CD4-positive, CD25-positive, alpha-beta regulatory T cell (primary cell): ENCODE measurements at regions not wholly inside any gene's neighbourhood (a gene's known extent, or its start where the extent isn't known, plus 50 kb on each side); places are given as distances from the start of the nearest gene placed in this dataset.

ENCODE experiments used
- ATAC-seq, 2 donors: fragments of 150-1000 bp; cut with Tn5 transposase; one replicate each; pipeline ENCODE4 v1.10.0; 2021; ENCODE audit warnings: low read depth in 2 of 2, moderate number of reproducible peaks in 2 of 2, moderate library complexity in 1 of 2
- DNase-seq, 3 donors: peaks; one replicate each; pipeline versions ENCODE4 v3.0.0 to v3.0.0-alpha.2; 2012 to 2022; ENCODE audit warnings: mixed read lengths in 1 of 3
- H3K27ac ChIP-seq: one replicate; pipeline ENCODE4 v1.7.0; 2013; ENCODE audit warnings: mild to moderate bottlenecking, low read length; ENCODE audit not compliant: insufficient read depth, poor library complexity, severe bottlenecking
- H3K27me3 ChIP-seq: one replicate; pipeline ENCODE4 v1.7.0; 2013; ENCODE audit warnings: low read length; ENCODE audit not compliant: control insufficient read depth, insufficient read depth
- H3K36me3 ChIP-seq: one replicate; pipeline ENCODE4 v1.7.0; 2013; ENCODE audit warnings: mild to moderate bottlenecking, low read length, moderate library complexity; ENCODE audit not compliant: control insufficient read depth, insufficient read depth
- H3K4me1 ChIP-seq: 2 replicates; pipeline ENCODE4 v1.7.0; 2013; ENCODE audit warnings: mild to moderate bottlenecking, low read length; ENCODE audit not compliant: insufficient read depth, control insufficient read depth, poor library complexity, severe bottlenecking
- H3K4me3 ChIP-seq: one replicate; pipeline ENCODE4 v1.7.0; 2013; ENCODE audit warnings: low read depth, mild to moderate bottlenecking, low read length, moderate library complexity
- H3K9me3 ChIP-seq, 2 experiments: 1 replicate in 1 of 2; 2 replicates in 1 of 2; pipeline ENCODE4 v1.7.0; 2013; ENCODE audit warnings: low read length in 2 of 2, mild to moderate bottlenecking in 1 of 2, moderate library complexity in 1 of 2; ENCODE audit not compliant: control insufficient read depth in 2 of 2
- H3K27ac Mint-ChIP-seq, 3 donors: one replicate each; pipeline ENCODE4 v1.8.0; 2020 to 2022; ENCODE audit warnings: mild to moderate bottlenecking in 3 of 3, mixed read lengths in 3 of 3, moderate library complexity in 2 of 3
- H3K27me3 Mint-ChIP-seq: one replicate; pipeline ENCODE4 v1.8.0; 2022; ENCODE audit warnings: mild to moderate bottlenecking, mixed read lengths
- H3K36me3 Mint-ChIP-seq: one replicate; pipeline ENCODE4 v1.8.0; 2020; ENCODE audit warnings: mixed read lengths
- H3K4me1 Mint-ChIP-seq, 4 donors: one replicate each; pipeline ENCODE4 v1.8.0; 2020 to 2022; ENCODE audit warnings: mixed read lengths in 4 of 4, mild to moderate bottlenecking in 1 of 4
- H3K4me3 Mint-ChIP-seq, 4 donors: one replicate each; pipeline ENCODE4 v1.8.0; 2020 to 2022; ENCODE audit warnings: mild to moderate bottlenecking in 4 of 4, mixed read lengths in 4 of 4, moderate library complexity in 3 of 4
- H3K9me3 Mint-ChIP-seq, 7 donors: one replicate each; pipeline ENCODE4 v1.8.0; 2020 to 2022; ENCODE audit warnings: mixed read lengths in 7 of 7, mild to moderate bottlenecking in 3 of 7, moderate library complexity in 2 of 7

DNA sequence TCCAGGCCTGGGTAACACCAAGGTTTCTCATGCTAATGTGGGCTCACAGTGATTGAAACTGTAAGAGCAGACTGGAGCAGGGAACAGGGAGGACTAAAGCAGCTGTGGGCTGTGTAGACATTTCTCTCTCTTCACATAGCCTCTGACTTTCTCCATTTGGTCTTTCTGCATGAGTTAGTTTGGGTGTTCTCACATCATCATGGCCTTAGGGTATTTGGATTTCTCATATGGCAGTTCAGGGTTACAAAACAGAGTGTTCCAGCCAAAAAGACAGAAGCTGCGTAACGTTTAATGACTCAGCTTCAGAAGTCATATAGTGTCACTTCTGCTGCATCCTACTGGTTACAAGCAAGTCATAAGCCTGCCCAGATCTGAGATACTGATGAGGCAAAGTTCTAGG lies 52.0 kb upstream of the OSBPL8 start:
- Mint-ChIP-seq H3K27ac (no peak overlapping the region), H3K36me3 (no peaks in the 10 kb centered on the region), H3K27me3 (peaks cover 29% of the 10 kb centered on the region), H3K4me3 (no peak overlapping the region), H3K4me1 (no peaks in the 10 kb centered on the region), H3K9me3 (peaks cover 0 to 2% (median 0%) of the 10 kb centered on the region in 7 donors)
- Histone ChIP-seq H3K9me3 (no peaks in the 10 kb centered on the region), H3K27ac (no peak overlapping the region), H3K4me3 (no peak overlapping the region), H3K4me1 (no peaks in the 10 kb centered on the region), H3K36me3 (no peaks in the 10 kb centered on the region), H3K27me3 (peaks cover 8% of the 10 kb centered on the region)
- no peak for ATAC-seq
- DNase-seq, result no peak

DNA sequence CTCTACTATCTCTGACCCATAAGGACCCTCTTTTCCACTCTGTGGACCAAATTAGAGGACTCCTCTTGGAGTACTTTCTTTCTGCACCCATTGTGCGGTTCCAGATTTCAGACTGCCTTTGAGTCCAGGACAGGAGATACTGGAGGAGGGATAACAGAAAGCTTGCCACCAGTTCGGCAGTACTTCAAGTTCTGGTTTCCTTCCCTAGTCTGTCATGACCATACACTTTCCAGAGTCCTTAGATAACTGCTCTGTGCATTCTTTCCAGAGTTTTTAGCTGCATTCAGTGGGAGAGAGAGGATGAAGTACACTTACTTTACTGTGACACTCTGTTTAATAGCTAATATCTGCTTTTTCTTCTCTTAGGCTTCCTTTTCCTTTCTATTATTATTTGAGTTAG lies 54.8 kb upstream of the OSBPL8 start:
- Histone ChIP-seq H3K27ac (no peak overlapping the region), H3K36me3 (no peaks in the 10 kb centered on the region), H3K4me1 (no peaks in the 10 kb centered on the region), H3K27me3 (peaks cover 5% of the 10 kb centered on the region), H3K4me3 (no peak overlapping the region), H3K9me3 (no peaks in the 10 kb centered on the region)
- Mint-ChIP-seq H3K4me1 (no peaks in the 10 kb centered on the region), H3K27me3 (peaks cover 21% of the 10 kb centered on the region), H3K36me3 (no peaks in the 10 kb centered on the region), H3K9me3 (peaks cover 0 to 2% (median 0%) of the 10 kb centered on the region in 7 donors), H3K4me3 (no peak overlapping the region), H3K27ac (no peak overlapping the region)
- ATAC-seq, result no peak
- no peak for DNase-seq

DNA sequence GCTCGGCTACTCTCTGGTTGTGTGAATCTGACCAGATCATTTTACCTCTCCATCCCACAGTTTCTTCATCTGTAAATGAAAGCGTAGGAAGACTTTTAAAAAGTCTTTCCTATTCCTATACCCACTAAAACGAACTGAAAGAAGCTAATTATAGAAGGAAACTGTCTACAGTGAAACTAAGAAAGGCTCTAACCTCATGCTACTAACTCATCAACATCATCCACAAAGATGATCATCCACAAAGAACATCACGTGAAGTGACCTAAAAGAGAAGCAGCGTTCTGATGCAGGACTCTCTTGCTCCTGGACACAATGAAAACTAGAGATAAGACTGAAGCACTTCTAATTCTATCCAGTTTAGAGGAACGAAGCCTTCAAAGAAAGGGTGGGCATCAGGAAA lies 58.5 kb upstream of the OSBPL8 start:
- no peak overlapping the region for H3K27ac ChIP-seq
- no peak overlapping the region for H3K27ac Mint-ChIP-seq
- H3K4me1 ChIP-seq, result peaks cover 3% of the 10 kb centered on the region
- no peaks in the 10 kb centered on the region for H3K36me3 ChIP-seq
- no peaks in the 10 kb centered on the region for H3K9me3 ChIP-seq
- ATAC-seq, result no peak
- no peak overlapping the region for H3K4me3 ChIP-seq
- H3K4me3 Mint-ChIP-seq, result no peak overlapping the region
- H3K27me3 ChIP-seq, result peaks cover 2% of the 10 kb centered on the region
- no peak for DNase-seq
- H3K4me1 Mint-ChIP-seq, result peaks cover 0 to 5% (median 2%) of the 10 kb centered on the region in 4 donors
- H3K27me3 Mint-ChIP-seq, result peaks cover 8% of the 10 kb centered on the region
- no peaks in the 10 kb centered on the region for H3K36me3 Mint-ChIP-seq
- no peaks in the 10 kb centered on the region for H3K9me3 Mint-ChIP-seq

DNA sequence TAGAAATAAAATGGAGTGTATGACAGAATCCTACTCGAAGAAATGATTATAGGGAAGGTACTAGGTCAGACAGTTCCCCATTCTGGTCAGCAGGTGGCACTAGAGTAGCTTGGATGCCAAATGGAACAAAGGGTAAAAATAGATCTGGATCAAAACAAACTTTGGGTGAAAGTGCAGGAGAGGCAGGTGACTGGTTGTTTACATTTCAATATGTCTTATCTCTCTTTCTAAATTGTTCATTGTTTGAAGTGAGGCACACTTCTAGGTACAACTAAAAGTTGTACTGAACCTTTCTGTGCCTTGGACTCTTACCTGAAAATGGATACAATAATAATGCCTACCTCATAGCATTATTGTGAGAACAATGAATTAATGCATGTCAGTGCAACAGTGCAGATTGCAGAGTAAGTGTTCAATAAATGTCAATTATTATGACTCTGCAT lies 62.0 kb upstream of the OSBPL8 start:
- H3K9me3 ChIP-seq, result no peaks in the 10 kb centered on the region
- Mint-ChIP-seq H3K27ac (no peak overlapping the region), H3K9me3 (peaks cover 0 to 1% (median 0%) of the 10 kb centered on the region in 7 donors), H3K4me3 (no peak overlapping the region), H3K36me3 (no peaks in the 10 kb centered on the region), H3K27me3 (peaks cover 4% of the 10 kb centered on the region), H3K4me1 (peaks cover 0 to 5% (median 2%) of the 10 kb centered on the region in 4 donors)
- ATAC-seq (peak; percentile 81 to 86), DNase-seq (peak; percentile 54 to 78 (median 71))
- peaks cover under 1% of the 10 kb centered on the region for H3K27me3 ChIP-seq
- peaks cover 3% of the 10 kb centered on the region for H3K4me1 ChIP-seq
- no peak overlapping the region for H3K27ac ChIP-seq
- H3K4me3 ChIP-seq, result no peak overlapping the region
- H3K36me3 ChIP-seq, result no peaks in the 10 kb centered on the region

DNA sequence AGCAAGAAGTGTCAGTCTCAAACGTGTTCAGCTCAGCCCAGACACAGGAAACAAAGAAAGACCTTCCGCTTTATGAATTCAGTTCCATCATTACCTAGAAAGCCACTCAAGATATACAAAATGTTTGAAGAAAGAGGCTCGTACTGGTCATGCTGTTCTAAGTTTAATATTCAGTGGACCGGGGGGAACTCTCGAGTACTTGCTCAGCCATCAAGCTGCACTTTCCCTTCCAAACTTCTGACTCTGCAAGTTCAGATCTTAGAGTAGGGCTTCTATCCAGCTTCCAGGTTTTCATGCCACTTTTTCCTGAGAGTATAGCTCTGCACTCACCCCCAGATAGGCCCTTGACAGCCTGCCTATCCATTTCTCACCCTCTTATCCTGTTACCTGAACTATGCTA lies 62.8 kb upstream of the OSBPL8 start:
- H3K9me3 Mint-ChIP-seq, result peaks cover 0 to 1% (median 0%) of the 10 kb centered on the region in 7 donors
- Histone ChIP-seq H3K4me1 (peaks cover 3% of the 10 kb centered on the region), H3K36me3 (no peaks in the 10 kb centered on the region), H3K27me3 (no peaks in the 10 kb centered on the region), H3K4me3 (no peak overlapping the region), H3K9me3 (no peaks in the 10 kb centered on the region), H3K27ac (no peak overlapping the region)
- DNase-seq (no peak), ATAC-seq (no peak)
- H3K36me3 Mint-ChIP-seq, result no peaks in the 10 kb centered on the region
- peaks cover 0 to 5% (median 2%) of the 10 kb centered on the region in 4 donors for H3K4me1 Mint-ChIP-seq
- peaks cover 4% of the 10 kb centered on the region for H3K27me3 Mint-ChIP-seq
- H3K4me3 Mint-ChIP-seq, result no peak overlapping the region
- H3K27ac Mint-ChIP-seq, result no peak overlapping the region

DNA sequence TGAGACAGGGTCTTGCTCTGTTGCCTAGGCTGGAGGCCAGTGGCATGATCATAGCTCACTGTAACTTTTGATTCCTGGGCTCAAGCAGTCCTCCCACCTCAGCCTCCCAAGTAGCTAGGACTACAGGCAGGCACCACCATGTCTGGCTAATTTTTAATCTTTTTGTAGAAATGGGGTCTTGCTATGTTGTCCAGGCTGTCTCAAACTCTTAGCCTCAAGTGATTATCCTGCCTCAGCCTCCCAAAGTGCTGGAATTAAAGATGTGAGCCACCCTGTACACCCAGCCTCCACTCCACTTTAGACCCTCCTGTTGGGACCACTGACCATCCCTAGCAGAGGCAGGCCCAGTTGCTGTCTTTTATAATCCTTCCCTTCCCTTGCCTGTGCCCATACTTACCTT lies 63.3 kb upstream of the OSBPL8 start:
- Mint-ChIP-seq H3K27me3 (peaks cover 4% of the 10 kb centered on the region), H3K27ac (no peak overlapping the region), H3K4me3 (no peak overlapping the region), H3K36me3 (no peaks in the 10 kb centered on the region), H3K4me1 (peaks cover 0 to 5% (median 2%) of the 10 kb centered on the region in 4 donors), H3K9me3 (peaks cover 0 to 1% (median 0%) of the 10 kb centered on the region in 7 donors)
- H3K36me3 ChIP-seq, result no peaks in the 10 kb centered on the region
- no peak overlapping the region for H3K27ac ChIP-seq
- peaks cover 3% of the 10 kb centered on the region for H3K4me1 ChIP-seq
- H3K27me3 ChIP-seq, result no peaks in the 10 kb centered on the region
- ATAC-seq, result no peak
- H3K9me3 ChIP-seq, result no peaks in the 10 kb centered on the region
- no peak for DNase-seq
- H3K4me3 ChIP-seq, result no peak overlapping the region

DNA sequence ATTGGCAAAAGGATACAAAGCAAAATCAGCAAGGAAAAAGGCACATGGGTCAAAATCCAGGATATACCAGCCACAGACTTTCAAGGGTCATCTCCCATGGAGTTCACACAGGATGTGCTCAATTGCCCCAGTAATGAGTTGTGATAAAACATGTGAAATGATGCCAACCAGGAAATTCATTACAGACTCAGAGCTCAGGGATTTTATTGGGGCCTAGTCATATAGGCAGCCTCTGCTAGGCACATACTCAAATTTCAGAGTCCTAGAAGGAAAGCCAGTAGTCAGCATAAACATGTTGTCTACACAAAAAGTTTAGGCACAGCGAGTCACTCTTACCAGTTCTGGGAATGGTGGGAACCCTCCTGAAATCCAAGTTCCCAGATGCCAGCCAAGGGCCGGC lies 64.4 kb upstream of the OSBPL8 start:
- no peak for ATAC-seq
- no peaks in the 10 kb centered on the region for H3K27me3 Mint-ChIP-seq
- peaks cover 0 to 1% (median 0%) of the 10 kb centered on the region in 7 donors for H3K9me3 Mint-ChIP-seq
- no peak overlapping the region for H3K4me3 Mint-ChIP-seq
- H3K27ac Mint-ChIP-seq, result peak overlapping the region in 1 of 3 donors; percentile 10
- Histone ChIP-seq H3K27me3 (no peaks in the 10 kb centered on the region), H3K36me3 (no peaks in the 10 kb centered on the region), H3K27ac (no peak overlapping the region), H3K4me1 (peaks cover 3% of the 10 kb centered on the region), H3K4me3 (no peak overlapping the region), H3K9me3 (no peaks in the 10 kb centered on the region)
- H3K36me3 Mint-ChIP-seq, result no peaks in the 10 kb centered on the region
- no peak for DNase-seq
- H3K4me1 Mint-ChIP-seq, result peaks cover 0 to 5% (median 2%) of the 10 kb centered on the region in 4 donors

DNA sequence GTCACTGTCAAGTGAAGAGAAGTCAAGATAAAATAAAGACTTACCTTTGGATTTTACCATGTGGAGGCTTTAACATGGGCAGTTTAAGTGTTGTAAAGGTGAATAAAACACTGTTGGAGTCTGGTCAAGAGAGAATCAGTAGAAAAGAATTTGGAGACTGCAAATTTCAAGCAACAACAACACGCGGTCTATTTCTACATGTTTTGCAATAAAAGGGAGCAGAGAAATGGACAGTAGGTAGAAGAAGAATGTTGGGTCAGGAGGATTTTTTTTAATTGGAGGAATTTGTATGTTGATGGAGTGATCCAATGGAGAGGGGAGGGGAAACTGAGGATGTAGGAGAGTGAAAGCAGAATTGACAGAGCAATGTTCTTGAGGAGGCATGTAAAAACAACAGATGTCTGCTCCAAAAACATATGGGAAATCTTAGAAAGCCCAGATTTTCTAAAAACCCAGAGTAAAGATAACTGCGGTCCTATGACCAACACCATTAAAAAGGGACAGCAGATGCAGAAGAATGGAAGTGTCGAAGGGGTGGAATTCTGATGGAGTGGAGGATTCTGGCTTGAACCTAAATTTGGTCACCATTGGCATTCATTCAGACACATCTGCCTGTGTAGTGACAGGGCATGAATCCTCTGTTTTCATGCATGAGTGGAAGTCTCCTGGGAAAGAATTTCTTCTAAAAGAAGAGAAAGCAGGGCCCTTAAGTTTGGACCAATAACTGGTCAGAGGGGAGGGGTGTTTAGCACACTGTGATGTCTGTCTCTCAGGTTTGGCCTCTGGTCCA lies 68.0 kb upstream of the OSBPL8 start:
- Histone ChIP-seq H3K9me3 (no peaks in the 10 kb centered on the region), H3K27me3 (no peaks in the 10 kb centered on the region), H3K4me3 (no peak overlapping the region), H3K36me3 (no peaks in the 10 kb centered on the region), H3K4me1 (no peaks in the 10 kb centered on the region), H3K27ac (no peak overlapping the region)
- no peak for DNase-seq
- Mint-ChIP-seq H3K36me3 (no peaks in the 10 kb centered on the region), H3K4me3 (no peak overlapping the region), H3K9me3 (peaks cover 0 to 1% (median 0%) of the 10 kb centered on the region in 7 donors), H3K27me3 (no peaks in the 10 kb centered on the region), H3K27ac (no peak overlapping the region), H3K4me1 (no peaks in the 10 kb centered on the region)
- no peak for ATAC-seq
